ENCODE measurements at regions not wholly inside any gene's neighbourhood (a gene's known extent, or its start where the extent isn't known, plus 50 kb on each side); places are given as distances from the start of the nearest gene placed in this dataset.

- TF ChIP-seq, protein P1, sequence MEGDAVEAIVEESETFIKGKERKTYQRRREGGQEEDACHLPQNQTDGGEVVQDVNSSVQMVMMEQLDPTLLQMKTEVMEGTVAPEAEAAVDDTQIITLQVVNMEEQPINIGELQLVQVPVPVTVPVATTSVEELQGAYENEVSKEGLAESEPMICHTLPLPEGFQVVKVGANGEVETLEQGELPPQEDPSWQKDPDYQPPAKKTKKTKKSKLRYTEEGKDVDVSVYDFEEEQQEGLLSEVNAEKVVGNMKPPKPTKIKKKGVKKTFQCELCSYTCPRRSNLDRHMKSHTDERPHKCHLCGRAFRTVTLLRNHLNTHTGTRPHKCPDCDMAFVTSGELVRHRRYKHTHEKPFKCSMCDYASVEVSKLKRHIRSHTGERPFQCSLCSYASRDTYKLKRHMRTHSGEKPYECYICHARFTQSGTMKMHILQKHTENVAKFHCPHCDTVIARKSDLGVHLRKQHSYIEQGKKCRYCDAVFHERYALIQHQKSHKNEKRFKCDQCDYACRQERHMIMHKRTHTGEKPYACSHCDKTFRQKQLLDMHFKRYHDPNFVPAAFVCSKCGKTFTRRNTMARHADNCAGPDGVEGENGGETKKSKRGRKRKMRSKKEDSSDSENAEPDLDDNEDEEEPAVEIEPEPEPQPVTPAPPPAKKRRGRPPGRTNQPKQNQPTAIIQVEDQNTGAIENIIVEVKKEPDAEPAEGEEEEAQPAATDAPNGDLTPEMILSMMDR (IDR thresholded peaks at IDR 0.05): no peak
- no peak for TF ChIP-seq POLR2A (IDR thresholded peaks at IDR 0.05)
- H3K4me3 ChIP-seq: no peak overlapping the region
- H3K36me3 ChIP-seq (ENCODE audit: low read depth, missing control alignments): no peaks in the 10 kb centered on the region
- no peaks in the 10 kb centered on the region for H3K9me3 ChIP-seq
- intact Hi-C loops (cut with DNase I; ENCODE audit: low total_unique reads): no loop called here
- no peaks in the 10 kb centered on the region for H3K4me1 ChIP-seq
- no peaks in the 10 kb centered on the region for H3K27me3 ChIP-seq
- no peak for DNase-seq
- no peak overlapping the region for H3K27ac ChIP-seq
- 48 to 63% methylated on average over 2 of the region's 2 CpGs for WGBS, 2 donors
Observed at GRCh38 chr12:78331181-78331580, 500.5 kb downstream of the NAV3 start.

DNA sequence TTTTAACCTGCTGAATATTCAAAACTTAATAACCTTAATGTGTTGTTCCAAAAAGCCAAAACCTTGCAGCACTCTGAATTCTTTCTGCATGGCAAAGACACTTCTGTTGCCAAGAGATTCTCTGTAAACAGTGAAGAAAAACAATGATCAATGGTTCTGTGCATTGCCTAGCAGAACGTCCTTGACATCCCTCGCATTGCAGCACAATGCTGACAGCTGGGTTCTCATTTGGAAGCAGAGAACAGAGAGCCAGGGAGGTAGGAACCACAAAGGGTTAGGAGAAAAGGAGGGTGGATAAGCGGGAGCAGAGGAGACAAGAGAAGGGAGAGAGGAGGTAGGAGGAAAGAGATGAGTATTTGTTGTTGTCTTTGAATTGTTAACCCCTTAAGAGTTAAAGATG lies 501.1 kb downstream of the NAV3 start:
- Histone ChIP-seq H3K4me3 (no peak overlapping the region), H3K4me1 (no peaks in the 10 kb centered on the region), H3K9me3 (no peaks in the 10 kb centered on the region), H3K27ac (no peak overlapping the region), H3K36me3 (ENCODE audit: low read depth, missing control alignments) (no peaks in the 10 kb centered on the region), H3K27me3 (no peaks in the 10 kb centered on the region)
- no peak for DNase-seq
- WGBS, 2 donors: 31 to 32% methylated on average over 3 of the region's 3 CpGs
- TF ChIP-seq POLR2A (IDR thresholded peaks at IDR 0.05): no peak
- TF ChIP-seq, protein P1 (IDR thresholded peaks at IDR 0.05): no peak
- intact Hi-C loops (cut with DNase I; ENCODE audit: low total_unique reads): no loop called here

DNA sequence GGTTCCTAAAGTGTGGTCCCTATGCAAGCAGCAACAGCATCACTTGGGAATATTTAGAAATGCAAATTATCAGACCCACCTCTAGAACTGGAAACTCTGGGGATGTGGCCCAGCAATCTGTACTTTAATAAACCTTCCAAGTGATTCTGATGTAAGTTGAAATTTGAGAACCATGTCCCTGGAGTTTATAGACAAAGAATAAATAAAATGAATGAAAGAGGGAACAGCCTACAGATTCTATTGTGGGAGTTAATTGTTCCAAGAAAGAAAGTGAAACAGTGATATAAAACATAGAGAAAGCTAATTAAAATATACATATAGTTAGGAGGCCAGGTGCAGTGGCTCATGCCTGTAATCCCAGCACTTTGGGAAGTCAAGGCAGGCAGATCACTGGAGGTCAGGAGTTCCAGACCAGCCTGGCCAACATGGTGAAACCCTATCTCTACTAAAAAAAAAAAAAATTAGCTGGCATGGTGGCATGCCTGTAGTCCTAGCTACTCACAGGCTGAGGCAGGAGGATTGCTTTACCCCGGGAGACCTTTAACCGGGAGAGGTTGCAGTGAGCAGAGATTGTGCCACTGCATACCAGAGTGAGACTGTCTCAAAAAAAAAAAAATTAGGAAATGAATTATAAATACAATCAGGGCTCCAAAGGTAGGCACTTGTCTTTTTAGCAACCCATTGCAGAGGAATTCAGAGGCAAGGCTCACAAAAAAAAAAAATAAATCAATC lies 507.5 kb downstream of the NAV3 start:
- Histone ChIP-seq H3K27me3 (no peaks in the 10 kb centered on the region), H3K27ac (no peak overlapping the region), H3K4me1 (no peaks in the 10 kb centered on the region), H3K36me3 (ENCODE audit: low read depth, missing control alignments) (no peaks in the 10 kb centered on the region), H3K9me3 (no peaks in the 10 kb centered on the region), H3K4me3 (no peak overlapping the region)
- no peak for DNase-seq
- TF ChIP-seq, protein P1 (IDR thresholded peaks at IDR 0.05): no peak
- no peak for TF ChIP-seq POLR2A (IDR thresholded peaks at IDR 0.05)
- intact Hi-C loops (cut with DNase I; ENCODE audit: low total_unique reads): no loop called here
- WGBS, 2 donors: 91 to 92% methylated on average over 2 of the region's 2 CpGs

DNA sequence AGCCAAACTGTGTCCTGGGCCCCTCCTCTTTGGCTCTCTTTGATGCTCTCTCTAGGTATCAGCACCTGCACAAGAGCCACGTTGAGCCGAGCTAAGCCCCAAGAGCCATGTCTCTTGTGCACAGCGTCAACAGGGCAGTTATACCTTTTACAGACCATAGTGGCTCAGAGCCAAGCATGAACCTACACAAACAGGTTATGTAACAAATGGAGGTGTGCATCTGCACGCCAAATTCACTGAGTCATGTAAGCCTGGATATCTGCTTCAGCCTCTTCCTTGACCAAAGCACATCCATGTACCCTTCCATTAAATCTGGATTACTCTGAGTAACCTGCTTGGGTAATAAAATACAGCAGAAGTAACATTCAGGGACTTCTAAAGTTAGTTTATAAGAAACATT lies 509.7 kb downstream of the NAV3 start:
- WGBS, 2 donors: 95% methylated on average over 4 of the region's 4 CpGs
- H3K27me3 ChIP-seq: no peaks in the 10 kb centered on the region
- no peak overlapping the region for H3K27ac ChIP-seq
- no peak overlapping the region for H3K4me3 ChIP-seq
- intact Hi-C loops (cut with DNase I; ENCODE audit: low total_unique reads): no loop called here
- no peaks in the 10 kb centered on the region for H3K36me3 ChIP-seq (ENCODE audit: low read depth, missing control alignments)
- no peaks in the 10 kb centered on the region for H3K9me3 ChIP-seq
- DNase-seq: no peak
- no peak for TF ChIP-seq POLR2A (IDR thresholded peaks at IDR 0.05)
- TF ChIP-seq, protein P1 (IDR thresholded peaks at IDR 0.05): no peak
- no peaks in the 10 kb centered on the region for H3K4me1 ChIP-seq

- H3K4me3 ChIP-seq: no peak overlapping the region
- TF ChIP-seq, protein P1 (IDR thresholded peaks at IDR 0.05): no peak
- no peak for TF ChIP-seq POLR2A (IDR thresholded peaks at IDR 0.05)
- no peaks in the 10 kb centered on the region for H3K4me1 ChIP-seq
- no peak for DNase-seq
- no peaks in the 10 kb centered on the region for H3K36me3 ChIP-seq (ENCODE audit: low read depth, missing control alignments)
- no peak overlapping the region for H3K27ac ChIP-seq
- 81 to 83% methylated on average over 1 of the region's 1 CpG for WGBS, 2 donors
- H3K9me3 ChIP-seq: no peaks in the 10 kb centered on the region
- no peaks in the 10 kb centered on the region for H3K27me3 ChIP-seq
- intact Hi-C loops (cut with DNase I; ENCODE audit: low total_unique reads): no loop called here
Observed at GRCh38 chr12:78343657-78344056, 513.0 kb downstream of the NAV3 start.
